Occipital lobe (tissue), 1 donor: ENCODE measurements at regions not wholly inside any gene's neighbourhood (a gene's known extent, or its start where the extent isn't known, plus 50 kb on each side); places are given as distances from the start of the nearest gene placed in this dataset.

Experiments
- DNase-seq: peaks from one replicate; lab custom pipeline; 2025; lab: John Stamatoyannopoulos, UW

- DNase-seq, result no peak
Measured at GRCh38 chr14:71359823-71360222, 452.6 kb downstream of the PCNX1 start.

- DNase-seq, result no peak
Measured at GRCh38 chr14:71361336-71361735, 454.1 kb downstream of the PCNX1 start.

GRCh38 chr14:71361874-71362273, 454.6 kb downstream of the PCNX1 start:
- no peak for DNase-seq

- DNase-seq, result peak; percentile 5
Measured at GRCh38 chr14:71362282-71362681, 455.0 kb downstream of the PCNX1 start.

- DNase-seq, result no peak
Measured at GRCh38 chr14:71362920-71363584, 455.8 kb downstream of the PCNX1 start.

- DNase-seq, result no peak
Measured at GRCh38 chr14:71363946-71364925, 457.0 kb downstream of the PCNX1 start.

- DNase-seq, result no peak
Measured at GRCh38 chr14:71365361-71365760, 458.1 kb downstream of the PCNX1 start.

- DNase-seq, result no peak
Measured at GRCh38 chr14:71366861-71367260, 459.6 kb downstream of the PCNX1 start.

GRCh38 chr14:71371711-71372396, 464.6 kb downstream of the PCNX1 start:
- DNase-seq, result no peak

- DNase-seq, result no peak
Measured at GRCh38 chr14:71372411-71372838, 465.2 kb downstream of the PCNX1 start.

GRCh38 chr14:71373773-71374172, 466.5 kb downstream of the PCNX1 start:
- DNase-seq, result no peak

- no peak for DNase-seq
Measured at GRCh38 chr14:71374989-71375388, 467.7 kb downstream of the PCNX1 start.

- no peak for DNase-seq
Measured at GRCh38 chr14:71377099-71377498, 469.8 kb downstream of the PCNX1 start.

GRCh38 chr14:71380271-71380670, 473.0 kb downstream of the PCNX1 start:
- DNase-seq, result no peak

- no peak for DNase-seq
Measured at GRCh38 chr14:71381814-71382213, 474.6 kb downstream of the PCNX1 start.

GRCh38 chr14:71382315-71382714, 475.1 kb downstream of the PCNX1 start:
- DNase-seq, result no peak

- no peak for DNase-seq
Measured at GRCh38 chr14:71383510-71383909, 476.3 kb downstream of the PCNX1 start.

- DNase-seq, result no peak
Measured at GRCh38 chr14:71384007-71384845, 477.0 kb downstream of the PCNX1 start.

GRCh38 chr14:71387753-71388152, 480.5 kb downstream of the PCNX1 start:
- DNase-seq, result no peak

GRCh38 chr14:71388336-71388735, 481.1 kb downstream of the PCNX1 start:
- DNase-seq, result no peak

GRCh38 chr14:71388862-71389261, 481.6 kb downstream of the PCNX1 start:
- no peak for DNase-seq
